Ascending aorta (tissue), 2 donors: ENCODE measurements at regions not wholly inside any gene's neighbourhood (a gene's known extent, or its start where the extent isn't known, plus 50 kb on each side); places are given as distances from the start of the nearest gene placed in this dataset.
A peak's percentile ranks its signal among the peaks of the same experiment; 100 is the strongest.

Experiments used
- DNase-seq, 2 donors: peaks; one replicate each; pipeline ENCODE4 v3.0.0-alpha.2; 2019; ENCODE audit warnings: low spot score in 2 of 2
- H3K27ac ChIP-seq, 2 donors: fragments of 200-600 bp; sonication (generic); one replicate each; pipeline ENCODE4 v1.5.1; 2016 to 2017; ENCODE audit warnings: mild to moderate bottlenecking in 1 of 2
- H3K27me3 ChIP-seq: fragments of 200-600 bp; sonication (generic); one replicate; pipeline ENCODE4 v1.5.1; 2017
- H3K36me3 ChIP-seq, 2 donors: fragments of 200-600 bp; sonication (generic); one replicate each; pipeline ENCODE4 v1.5.1; 2016
- H3K4me1 ChIP-seq, 2 donors: fragments of 200-600 bp; sonication (generic); one replicate each; pipeline ENCODE4 v1.5.1; 2016 to 2017; ENCODE audit warnings: mild to moderate bottlenecking in 1 of 2
- H3K4me3 ChIP-seq, 2 donors: fragments of 200-600 bp; sonication (generic); one replicate each; pipeline ENCODE4 v1.5.1; 2016 to 2017; ENCODE audit warnings: mild to moderate bottlenecking in 1 of 2
- H3K9me3 ChIP-seq, 2 donors: fragments of 200-600 bp; sonication (generic); one replicate each; pipeline ENCODE4 v1.5.1; 2016
- CTCF ChIP-seq, 3 experiments: fragments of 200-600 bp in 2 of 3; fragments of 450-650 bp in 1 of 3; sonication (generic) in 2 of 3; IDR thresholded peaks; one replicate each; pipeline ENCODE4 v1.5.1; 2016 to 2019; ENCODE audit warnings: antibody characterized with exemption in 3 of 3, mild to moderate bottlenecking in 1 of 3, moderate library complexity in 1 of 3
- intact Hi-C: fragments of 100-400 bp; cut with DNase I; formaldehyde crosslinking; loops from one replicate; pipeline ENCODE4 v1.15.1; 2023

GRCh38 chr20:2237059-2237458, 58.7 kb upstream of the TGM3 start:
- peak in 1 of 2 donors; percentile 69 for DNase-seq
- peak in 1 of 3 experiments; percentile 12 for TF ChIP-seq CTCF (IDR thresholded peaks at IDR 0.05)
- H3K36me3 ChIP-seq: no peaks in the 10 kb centered on the region
- H3K27ac ChIP-seq: no peak overlapping the region
- no peaks in the 10 kb centered on the region for H3K9me3 ChIP-seq
- H3K27me3 ChIP-seq: no peaks in the 10 kb centered on the region
- no peak overlapping the region for H3K4me3 ChIP-seq
- no peaks in the 10 kb centered on the region for H3K4me1 ChIP-seq
- intact Hi-C loops: no loop called here

GRCh38 chr20:2238601-2239000, 57.2 kb upstream of the TGM3 start:
- H3K4me1 ChIP-seq: no peaks in the 10 kb centered on the region
- no peak for DNase-seq
- H3K4me3 ChIP-seq: no peak overlapping the region
- intact Hi-C loops: no loop called here
- H3K27me3 ChIP-seq: no peaks in the 10 kb centered on the region
- no peaks in the 10 kb centered on the region for H3K9me3 ChIP-seq
- no peaks in the 10 kb centered on the region for H3K36me3 ChIP-seq
- no peak overlapping the region for H3K27ac ChIP-seq
- TF ChIP-seq CTCF (IDR thresholded peaks at IDR 0.05): no peak

- no peak for TF ChIP-seq CTCF (IDR thresholded peaks at IDR 0.05)
- intact Hi-C loops: no loop called here
- Histone ChIP-seq H3K4me1 (no peaks in the 10 kb centered on the region), H3K27ac (no peak overlapping the region), H3K4me3 (no peak overlapping the region), H3K27me3 (no peaks in the 10 kb centered on the region), H3K9me3 (no peaks in the 10 kb centered on the region), H3K36me3 (no peaks in the 10 kb centered on the region)
- no peak for DNase-seq
Observed at GRCh38 chr20:2240835-2241234, 55.0 kb upstream of the TGM3 start.

GRCh38 chr20:2242678-2243077, 53.1 kb upstream of the TGM3 start:
- TF ChIP-seq CTCF (IDR thresholded peaks at IDR 0.05): no peak
- intact Hi-C loops: no loop called here
- Histone ChIP-seq H3K9me3 (no peaks in the 10 kb centered on the region), H3K4me1 (no peaks in the 10 kb centered on the region), H3K4me3 (no peak overlapping the region), H3K27ac (no peak overlapping the region), H3K27me3 (no peaks in the 10 kb centered on the region), H3K36me3 (no peaks in the 10 kb centered on the region)
- DNase-seq: no peak

GRCh38 chr20:2244523-2244922, 51.3 kb upstream of the TGM3 start:
- Histone ChIP-seq H3K36me3 (no peaks in the 10 kb centered on the region), H3K4me1 (no peaks in the 10 kb centered on the region), H3K27ac (no peak overlapping the region), H3K4me3 (no peak overlapping the region), H3K27me3 (no peaks in the 10 kb centered on the region), H3K9me3 (no peaks in the 10 kb centered on the region)
- intact Hi-C loops: no loop called here
- no peak for DNase-seq
- no peak for TF ChIP-seq CTCF (IDR thresholded peaks at IDR 0.05)

GRCh38 chr20:2244993-2245392, 50.8 kb upstream of the TGM3 start:
- no peak overlapping the region for H3K4me3 ChIP-seq
- no peak for DNase-seq
- no peak for TF ChIP-seq CTCF (IDR thresholded peaks at IDR 0.05)
- H3K27ac ChIP-seq: no peak overlapping the region
- no peaks in the 10 kb centered on the region for H3K27me3 ChIP-seq
- no peaks in the 10 kb centered on the region for H3K36me3 ChIP-seq
- intact Hi-C loops: no loop called here
- H3K4me1 ChIP-seq: no peaks in the 10 kb centered on the region
- no peaks in the 10 kb centered on the region for H3K9me3 ChIP-seq
